ENCODE measurements at regions not wholly inside any gene's neighbourhood (a gene's known extent, or its start where the extent isn't known, plus 50 kb on each side); places are given as distances from the start of the nearest gene placed in this dataset.

DNA sequence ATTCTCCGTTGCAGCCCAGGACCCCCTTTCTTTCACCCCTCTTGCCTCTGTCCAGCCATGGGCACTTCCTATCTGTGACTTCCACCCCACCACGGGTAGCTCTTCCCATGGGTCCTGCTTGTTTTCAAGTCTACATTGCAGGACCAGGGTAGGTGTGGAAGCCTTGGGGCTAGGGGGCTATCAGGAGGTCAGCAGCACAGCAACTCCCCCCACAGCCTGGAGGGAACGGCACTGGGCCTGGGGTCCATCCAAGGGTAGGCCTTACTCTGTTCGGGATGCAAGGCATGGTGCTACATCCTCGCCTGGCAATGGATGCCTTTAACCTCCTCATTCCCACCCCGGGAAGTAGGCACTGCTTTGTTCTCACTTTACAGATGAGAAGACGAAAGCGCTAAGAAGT lies 109.3 kb downstream of the IRX5 start:
- DNase-seq (ENCODE audit: low spot score) = no peak
- in situ Hi-C loops (cut with HindIII; ENCODE audit: low sequenced_read_pairs) = no loop called here

DNA sequence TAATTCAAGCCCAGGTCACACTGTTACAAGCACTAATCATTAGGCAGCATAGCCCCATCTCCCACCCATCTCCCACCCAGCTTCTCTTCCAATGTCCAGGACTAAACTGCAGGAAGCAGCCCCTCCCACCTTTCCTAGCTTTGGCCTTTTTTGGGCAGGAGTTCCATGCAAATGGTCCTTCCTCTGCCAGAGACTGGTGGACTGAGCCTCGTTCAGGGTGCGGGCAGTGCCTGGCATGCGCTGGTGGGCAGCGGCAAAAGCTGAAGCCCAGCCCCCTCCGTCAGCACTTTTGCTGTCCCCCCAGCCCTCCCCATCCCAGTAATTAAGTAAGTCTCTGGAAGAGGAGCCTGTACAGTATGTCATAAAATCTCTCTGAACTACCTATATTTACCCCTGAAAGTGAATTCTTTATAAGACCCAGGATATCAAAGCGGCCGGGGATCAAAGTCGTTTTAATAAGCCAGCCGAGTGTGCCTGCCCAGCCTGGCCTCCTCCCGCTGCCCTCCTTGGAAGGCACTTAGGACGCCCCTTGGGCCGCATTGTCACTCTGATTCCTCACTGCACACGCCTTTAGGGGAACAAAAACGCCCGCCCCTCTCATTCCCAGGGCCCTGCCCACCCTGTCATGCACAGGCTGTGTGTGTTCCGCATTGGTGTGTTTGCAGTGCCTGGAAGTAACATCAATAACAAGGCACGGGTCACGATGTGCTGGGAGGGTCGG lies 109.9 kb downstream of the IRX5 start:
- DNase-seq (ENCODE audit: low spot score) = no peak
- in situ Hi-C loops (cut with HindIII; ENCODE audit: low sequenced_read_pairs) = no loop called here

DNA sequence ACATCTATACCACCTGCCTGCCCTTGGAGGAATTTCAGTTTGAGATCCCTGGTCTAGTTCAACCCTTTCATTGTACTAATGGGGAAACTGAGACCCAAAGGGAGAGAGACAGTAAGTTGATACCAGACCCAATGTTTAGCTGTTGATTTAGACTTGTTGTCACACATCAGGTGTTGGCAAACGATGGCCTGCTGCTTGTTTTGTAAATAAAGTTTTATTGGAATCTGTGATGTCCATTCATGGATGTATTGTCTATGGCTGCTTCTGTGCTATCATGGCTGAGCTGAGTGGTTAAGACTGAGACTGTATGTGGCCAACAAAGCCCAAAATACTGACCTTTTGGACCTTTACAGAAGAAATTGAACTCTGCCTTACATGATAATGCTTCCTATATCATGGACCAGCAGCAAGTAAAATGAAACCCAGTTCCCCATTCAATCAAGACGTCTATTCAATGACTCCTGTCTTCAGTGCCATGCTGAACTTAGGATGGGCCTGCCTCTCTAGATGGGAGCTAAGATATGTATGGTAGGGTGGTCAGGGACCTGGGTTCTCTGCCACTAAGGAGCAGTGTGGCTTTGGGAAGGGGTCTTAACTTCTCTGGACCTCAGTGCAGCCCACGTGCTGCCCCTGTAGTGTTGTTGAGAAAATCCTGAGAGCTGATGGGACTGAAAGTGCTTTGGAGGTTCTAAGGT lies 111.0 kb downstream of the IRX5 start:
- in situ Hi-C loops (cut with HindIII; ENCODE audit: low sequenced_read_pairs) = no loop called here
- no peak for DNase-seq (ENCODE audit: low spot score)

DNA sequence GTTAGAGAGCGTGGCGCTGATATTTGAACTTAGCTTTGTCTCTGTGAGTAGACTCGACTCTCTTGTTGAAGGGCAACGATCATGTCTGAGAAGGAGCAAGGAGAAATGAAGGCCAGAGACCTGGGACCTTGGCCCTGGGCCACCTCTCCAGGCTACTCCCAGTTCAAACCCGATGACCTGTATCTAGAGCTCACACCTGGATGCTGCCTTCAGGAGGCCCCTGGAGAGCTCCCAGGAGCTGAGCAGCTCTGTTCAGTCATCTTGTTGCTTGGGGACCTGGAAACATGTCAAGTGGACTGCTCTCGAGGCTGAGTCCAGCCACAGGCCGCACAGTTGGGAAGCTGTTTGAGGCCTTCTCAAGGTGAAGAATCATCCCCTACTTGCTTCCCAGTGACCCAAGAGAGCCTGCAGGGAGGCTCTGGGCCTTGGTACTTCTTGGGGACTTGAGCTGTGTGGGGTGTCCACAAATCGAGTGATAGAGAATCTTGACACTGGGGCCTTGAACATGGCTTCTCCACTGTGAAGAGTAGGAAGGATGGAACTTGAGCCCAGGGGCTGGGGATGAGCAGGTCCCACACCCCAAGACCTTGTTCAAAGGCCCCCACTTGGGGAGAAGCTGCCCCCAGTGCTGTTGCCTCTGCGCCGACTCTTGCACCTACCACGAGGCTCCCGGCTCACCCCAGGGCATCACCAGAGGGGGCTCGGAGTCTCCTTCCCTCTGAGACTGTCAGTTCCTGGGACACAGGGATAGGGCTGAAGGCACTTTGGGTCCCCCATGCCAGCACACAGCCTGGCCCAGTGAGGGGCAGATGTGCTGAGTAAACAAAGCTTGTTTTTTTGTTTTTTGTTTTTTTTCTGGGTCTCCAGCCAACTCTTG lies 112.1 kb downstream of the IRX5 start:
- DNase-seq (ENCODE audit: low spot score) = no peak
- in situ Hi-C loops (cut with HindIII; ENCODE audit: low sequenced_read_pairs) = no loop called here

DNA sequence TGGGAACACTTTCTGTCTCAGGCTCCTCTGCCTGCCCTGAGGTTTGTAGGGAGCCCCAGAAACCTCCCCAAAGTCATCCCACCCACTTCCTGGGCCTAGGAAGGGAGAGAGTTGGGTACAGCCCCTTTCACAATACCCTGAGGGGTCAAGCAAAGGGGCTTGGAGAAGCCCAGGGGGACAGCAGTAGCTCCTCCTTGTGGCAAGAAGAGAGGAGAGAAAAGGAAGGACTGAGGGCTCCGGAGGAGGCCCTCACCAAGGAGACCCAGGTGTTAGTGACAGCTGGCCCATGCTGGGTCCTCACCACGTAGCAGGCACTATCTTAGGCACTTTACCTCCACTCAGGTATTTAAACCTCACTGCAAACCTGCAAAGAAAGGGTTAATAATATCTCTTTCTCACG lies 112.8 kb downstream of the IRX5 start:
- in situ Hi-C loops (cut with HindIII; ENCODE audit: low sequenced_read_pairs) = no loop called here
- no peak for DNase-seq (ENCODE audit: low spot score)

DNA sequence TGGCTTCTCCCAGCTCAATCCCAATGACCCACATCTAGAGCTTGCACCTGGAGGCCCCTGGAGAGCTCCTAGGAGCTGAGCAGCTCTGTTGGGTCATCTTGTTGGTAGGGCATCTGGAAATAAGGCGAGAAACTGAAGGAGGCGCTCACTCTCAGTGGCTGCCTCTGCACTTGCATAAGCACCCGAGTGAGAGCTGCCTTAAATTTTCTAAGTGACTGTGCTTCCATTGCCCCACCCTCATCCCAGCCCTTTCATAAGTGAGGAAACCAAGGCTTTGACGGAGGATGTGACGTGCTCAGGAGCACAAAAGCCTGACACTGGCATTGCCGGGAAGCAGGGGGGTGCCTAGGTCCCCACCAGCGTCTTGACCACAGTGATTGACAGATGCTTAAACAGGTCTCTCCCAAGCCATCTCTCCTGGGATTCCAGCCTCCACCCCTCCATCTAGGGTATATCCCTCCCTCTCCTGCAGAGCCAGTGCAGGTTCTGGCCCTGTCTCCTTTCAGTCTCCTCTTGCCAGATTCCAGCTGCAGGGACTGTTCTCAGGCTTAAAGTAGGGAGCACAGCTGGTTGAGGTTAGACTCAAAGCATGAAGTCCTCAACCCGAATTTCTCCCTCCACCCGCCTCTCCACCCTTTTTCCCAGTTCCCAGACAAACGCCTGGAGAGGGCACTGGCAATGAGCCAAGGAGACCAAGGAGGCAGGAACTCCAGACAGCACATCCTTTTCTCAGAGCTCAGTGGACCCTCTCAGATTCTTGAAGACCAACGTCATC lies 113.7 kb downstream of the IRX5 start:
- in situ Hi-C loops (cut with HindIII; ENCODE audit: low sequenced_read_pairs) = no loop called here
- DNase-seq (ENCODE audit: low spot score) = no peak

DNA sequence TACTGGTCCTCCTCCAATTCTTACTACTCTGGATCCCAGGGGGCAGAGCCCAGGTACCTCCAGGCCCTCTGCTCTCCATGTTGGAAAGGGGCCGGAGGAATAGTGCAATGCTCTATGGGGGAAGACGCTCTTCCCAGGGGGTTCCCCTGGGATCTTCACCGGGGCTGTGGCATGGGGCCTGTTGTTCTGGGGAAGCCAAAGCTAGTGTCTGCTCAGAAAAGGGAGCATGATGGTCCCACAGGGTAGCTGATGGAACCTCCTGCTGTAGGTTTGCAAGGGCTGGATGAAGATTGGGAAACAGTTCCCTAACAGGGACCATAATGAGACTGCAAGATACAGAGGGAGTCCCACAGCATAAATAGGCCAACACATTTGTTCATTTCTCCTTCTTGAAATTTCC lies 114.7 kb downstream of the IRX5 start:
- no peak for DNase-seq (ENCODE audit: low spot score)
- in situ Hi-C loops (cut with HindIII; ENCODE audit: low sequenced_read_pairs) = no loop called here

DNA sequence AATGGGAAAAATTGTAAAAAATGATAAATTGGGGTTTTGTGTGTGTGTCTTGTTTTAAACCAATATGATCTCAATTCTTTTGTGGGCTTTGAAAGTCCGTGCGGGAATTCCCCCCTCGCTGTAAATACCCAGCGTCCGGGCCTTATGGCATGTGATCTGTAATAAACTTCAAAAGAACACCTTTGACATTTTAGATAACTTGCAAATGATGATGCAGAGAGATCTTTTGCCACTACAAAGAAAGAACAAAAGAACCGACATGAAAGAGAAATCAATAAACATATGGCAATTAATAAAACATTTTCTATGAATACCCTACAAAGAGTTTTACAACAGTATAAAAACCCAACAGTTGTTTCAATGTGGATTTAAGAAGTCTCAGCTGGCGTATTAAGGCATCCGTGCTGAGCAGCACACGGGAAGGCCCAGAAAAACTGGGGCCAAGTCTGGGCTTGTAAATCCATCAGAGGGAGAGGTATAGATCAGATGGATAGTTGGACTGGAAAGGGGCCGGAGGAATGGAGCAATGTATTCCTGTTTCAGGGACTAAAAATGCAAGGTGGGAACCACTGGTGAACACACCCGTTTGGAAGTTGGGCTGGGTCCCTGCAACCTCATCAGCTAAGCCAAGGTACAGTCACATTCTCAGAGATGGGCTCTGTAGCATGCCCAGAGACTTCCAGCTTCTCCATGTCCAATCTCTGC lies 115.2 kb downstream of the IRX5 start:
- DNase-seq (ENCODE audit: low spot score) = no peak
- in situ Hi-C loops (cut with HindIII; ENCODE audit: low sequenced_read_pairs) = no loop called here

DNA sequence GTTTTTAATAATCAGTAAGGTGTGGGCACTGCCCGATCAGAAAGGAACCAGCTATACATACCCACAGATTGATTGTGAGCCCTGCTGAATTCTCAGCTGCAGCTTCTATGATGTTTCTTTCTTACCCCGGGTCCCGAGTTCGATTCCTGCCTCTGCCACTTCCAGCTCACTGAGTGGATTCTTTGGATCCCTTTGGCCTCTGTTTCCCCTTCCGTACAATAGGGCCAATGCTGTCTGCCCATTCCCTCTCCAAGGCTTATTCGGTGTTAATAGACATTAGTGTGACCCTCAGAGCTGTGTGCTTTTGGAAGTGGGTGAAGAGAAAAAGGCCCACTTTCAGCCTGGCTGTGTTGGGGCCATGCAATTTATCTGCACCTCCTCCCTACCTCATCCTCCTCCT lies 115.8 kb downstream of the IRX5 start:
- in situ Hi-C loops (cut with HindIII; ENCODE audit: low sequenced_read_pairs) = no loop called here
- DNase-seq (ENCODE audit: low spot score) = no peak

DNA sequence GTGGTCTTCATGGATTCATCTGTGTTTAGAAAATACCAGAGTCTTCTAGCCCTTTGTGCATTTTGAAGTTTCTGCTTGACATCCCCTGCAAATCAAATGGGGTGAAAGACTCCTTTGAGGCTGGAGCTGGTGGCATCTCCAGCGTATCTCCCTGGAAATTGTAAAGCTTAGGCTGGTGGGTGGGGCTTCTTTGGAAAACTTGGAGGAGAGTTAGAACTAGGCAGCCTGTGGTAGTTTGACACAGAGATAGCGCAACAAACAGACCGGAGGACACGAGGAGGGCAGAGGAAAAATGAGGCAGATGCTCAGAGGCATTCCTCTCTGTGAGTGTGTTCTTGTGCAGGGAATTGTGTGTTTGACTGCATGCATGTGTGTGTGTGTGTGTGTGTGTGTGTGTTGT lies 116.3 kb downstream of the IRX5 start:
- in situ Hi-C loops (cut with HindIII; ENCODE audit: low sequenced_read_pairs) = no loop called here
- DNase-seq (ENCODE audit: low spot score) = no peak

DNA sequence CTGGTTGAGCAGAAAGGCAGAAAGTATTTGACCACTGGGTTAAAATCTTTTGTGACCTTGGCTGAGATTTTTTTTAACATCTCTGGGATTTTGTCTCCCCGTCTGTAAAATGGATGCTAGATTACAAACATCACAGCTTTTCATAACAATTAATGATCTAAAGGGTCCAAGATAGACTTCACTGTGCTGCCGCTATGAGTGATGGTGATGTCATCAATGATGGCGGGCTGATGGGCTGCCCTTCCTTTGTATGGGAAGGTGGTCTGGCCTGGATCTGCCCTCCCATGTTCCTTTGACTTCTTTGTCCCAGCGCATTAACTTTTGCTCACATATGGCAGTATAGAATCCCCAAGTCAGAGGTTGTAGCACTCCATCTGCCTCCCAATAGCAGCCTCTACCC lies 116.7 kb downstream of the IRX5 start:
- in situ Hi-C loops (cut with HindIII; ENCODE audit: low sequenced_read_pairs) = no loop called here
- no peak for DNase-seq (ENCODE audit: low spot score)

DNA sequence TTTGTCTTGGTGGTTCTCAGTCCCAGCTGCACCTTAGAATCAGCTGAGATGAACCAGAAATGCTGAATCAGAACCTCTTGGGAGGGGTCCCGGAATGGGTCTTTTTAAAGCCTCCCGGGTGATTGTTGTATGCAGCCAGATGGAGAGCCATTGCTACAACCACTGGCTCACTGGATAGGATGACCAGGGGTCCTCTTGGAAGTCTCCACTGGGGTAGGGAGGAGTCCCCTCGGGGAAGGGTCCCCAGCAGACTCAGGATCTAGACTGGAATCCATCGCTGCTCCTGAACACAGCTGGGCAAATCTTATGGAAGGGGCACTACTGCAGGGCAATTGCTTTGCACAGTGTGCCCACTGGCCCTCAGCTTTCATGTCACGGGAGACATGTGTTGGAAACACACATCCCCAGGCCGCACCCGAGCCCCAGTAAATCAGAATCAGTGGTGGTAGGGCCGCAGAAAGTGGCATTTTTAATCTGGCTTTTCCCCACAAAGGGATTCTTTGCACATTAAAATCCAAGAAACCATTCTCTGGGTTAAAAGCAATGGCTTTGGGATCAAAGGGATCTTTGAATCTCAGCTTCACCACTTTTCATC lies 117.3 kb downstream of the IRX5 start:
- no peak for DNase-seq (ENCODE audit: low spot score)
- in situ Hi-C loops (cut with HindIII; ENCODE audit: low sequenced_read_pairs) = no loop called here

DNA sequence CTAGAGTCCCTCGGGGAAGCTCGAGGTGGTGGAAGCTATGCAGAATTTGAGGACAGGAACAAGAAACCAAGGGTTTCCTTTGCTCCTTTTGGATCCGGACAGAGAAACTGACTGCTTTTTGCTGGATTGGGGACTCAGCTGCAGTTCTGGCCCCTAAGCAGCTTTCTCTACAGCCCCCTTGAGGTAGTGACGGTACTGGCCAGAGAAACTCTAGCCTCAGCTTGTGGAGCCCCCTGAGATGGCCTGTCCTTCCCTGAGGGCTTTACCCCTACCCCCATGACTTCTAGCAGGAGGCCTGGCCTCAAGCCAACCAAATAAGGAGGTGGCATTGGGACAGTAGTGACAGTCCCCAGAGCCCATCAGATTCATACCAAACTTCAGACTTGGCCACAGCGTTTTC lies 118.1 kb downstream of the IRX5 start:
- in situ Hi-C loops (cut with HindIII; ENCODE audit: low sequenced_read_pairs) = no loop called here
- DNase-seq (ENCODE audit: low spot score) = no peak

DNA sequence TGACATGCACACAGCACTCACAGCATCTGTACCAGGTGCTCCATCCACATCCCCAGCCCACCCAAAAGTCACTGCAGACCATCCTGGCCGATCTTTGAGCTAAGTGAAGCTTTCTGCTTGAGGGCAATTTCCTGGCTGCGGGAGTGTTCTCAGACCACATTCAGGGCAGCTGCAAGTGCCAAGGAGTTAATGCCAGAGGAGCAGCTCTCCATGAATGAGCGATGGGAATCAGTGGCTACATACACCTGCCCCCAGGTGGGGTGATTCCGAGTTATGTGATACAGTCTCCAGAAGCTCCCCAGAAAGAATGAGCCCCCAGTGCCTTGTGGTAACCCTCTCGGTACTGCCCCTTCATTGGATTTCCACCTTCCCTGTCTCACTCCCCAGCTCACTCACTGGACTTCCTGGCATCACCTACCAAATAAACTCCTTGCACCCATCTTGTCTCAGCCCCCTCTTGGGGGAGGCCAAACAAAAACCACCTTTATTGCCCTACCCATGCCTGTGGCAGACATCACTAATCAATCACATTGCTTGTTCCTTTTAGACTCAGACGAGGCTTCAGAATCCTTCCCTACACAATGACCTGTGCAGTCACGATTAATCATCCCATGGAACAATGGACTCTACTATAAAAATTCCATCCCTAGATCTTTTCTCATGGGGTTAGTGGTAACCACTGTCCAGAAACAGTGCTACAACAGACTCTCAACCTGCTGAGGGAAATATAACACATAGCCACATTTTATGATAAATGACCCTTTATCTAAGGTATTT lies 121.1 kb downstream of the IRX5 start:
- DNase-seq (ENCODE audit: low spot score) = no peak
- in situ Hi-C loops (cut with HindIII; ENCODE audit: low sequenced_read_pairs) = no loop called here

DNA sequence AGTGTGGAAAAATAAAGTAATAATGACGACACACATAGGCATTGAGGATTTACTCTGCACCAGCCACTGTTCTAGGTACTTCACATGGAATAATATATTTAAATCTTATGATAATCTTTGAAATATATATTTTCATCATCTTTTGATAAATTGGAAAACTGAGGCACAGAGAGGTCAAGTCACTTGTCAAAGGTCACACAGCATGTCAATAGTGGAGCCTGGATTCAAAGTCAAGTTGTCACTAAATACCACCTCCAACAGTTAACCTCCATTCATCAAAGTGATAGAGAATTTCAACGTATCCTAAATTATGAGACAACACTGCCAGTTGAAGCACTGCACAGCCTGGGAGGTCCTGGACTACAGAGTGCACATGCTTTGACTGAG lies 121.7 kb downstream of the IRX5 start:
- in situ Hi-C loops (cut with HindIII; ENCODE audit: low sequenced_read_pairs) = no loop called here
- no peak for DNase-seq (ENCODE audit: low spot score)

DNA sequence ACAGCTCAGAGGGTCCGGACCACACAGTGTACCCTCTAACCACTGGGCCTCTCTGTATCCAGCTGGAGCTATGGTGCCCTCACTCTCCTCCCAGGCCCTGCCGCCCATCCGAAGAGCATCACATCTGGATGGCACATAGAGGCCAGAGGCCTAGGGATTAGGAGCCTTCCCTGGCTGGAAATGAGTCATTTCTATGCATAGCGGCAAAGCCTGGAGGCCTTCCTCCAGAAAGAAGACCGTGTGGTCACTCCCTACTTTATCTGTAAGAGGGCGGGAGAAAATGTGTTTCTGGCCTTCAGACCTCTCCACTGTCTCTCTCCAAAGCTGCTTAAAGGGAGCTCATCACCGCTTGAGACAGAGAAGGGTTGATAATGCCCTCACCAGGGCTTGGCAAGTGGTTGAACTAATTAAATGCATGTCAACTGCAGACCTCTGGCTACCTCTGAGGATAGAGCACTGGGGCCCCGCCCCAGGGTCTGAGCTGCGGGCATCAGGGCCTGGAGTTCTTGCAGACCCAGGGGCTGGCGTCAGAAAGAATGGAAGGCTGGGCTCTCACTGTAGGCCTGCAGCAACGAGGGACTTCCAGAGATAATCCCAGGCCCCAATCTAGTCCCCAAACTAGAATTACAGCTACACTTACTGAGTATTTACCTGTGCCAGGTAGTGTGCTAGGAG lies 122.2 kb downstream of the IRX5 start:
- in situ Hi-C loops (cut with HindIII; ENCODE audit: low sequenced_read_pairs) = no loop called here
- no peak for DNase-seq (ENCODE audit: low spot score)

DNA sequence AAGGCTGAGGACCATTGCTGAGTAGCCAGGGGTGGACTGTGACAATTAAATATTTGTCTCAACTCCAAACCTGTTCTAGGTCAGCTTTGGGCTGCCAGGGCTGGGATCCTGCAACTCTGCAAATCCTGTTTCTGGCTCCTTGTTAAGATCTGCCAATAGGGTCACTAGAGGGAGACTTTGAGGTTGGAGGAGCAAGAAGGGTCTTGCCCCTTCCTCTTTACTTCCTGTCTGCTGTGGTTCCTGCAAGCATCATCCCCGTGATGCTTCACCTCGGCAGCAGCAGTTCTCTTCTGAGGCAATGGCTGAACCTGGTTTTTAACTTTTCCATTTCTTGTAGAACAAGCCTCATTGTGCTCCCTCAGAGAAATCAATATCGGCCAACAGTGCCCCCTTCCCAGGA lies 124.6 kb downstream of the IRX5 start:
- DNase-seq (ENCODE audit: low spot score) = no peak
- in situ Hi-C loops (cut with HindIII; ENCODE audit: low sequenced_read_pairs) = no loop called here

Measured in G401 (cell line).